PC-9 (cell line): ENCODE measurements at regions not wholly inside any gene's neighbourhood (a gene's known extent, or its start where the extent isn't known, plus 50 kb on each side); places are given as distances from the start of the nearest gene placed in this dataset.

Experiments used
- BruUV-seq: library from RNA; stranded (reverse); fragments of 400-500 nt; replicated peaks from 2 replicates; lab custom pipeline; 2021; lab: Mats Ljungman, UMichigan
- CTCF ChIA-PET: fragments of 300-600 bp; sonication (Branson Sonifier 250); formaldehyde crosslinking; loops from one replicate; lab custom pipeline; 2022; ENCODE audit warnings: antibody characterized with exemption; lab: Charles Lee
- POLR2A ChIA-PET: fragments of 300-600 bp; sonication (Branson Sonifier 250); formaldehyde crosslinking; loops from one replicate; lab custom pipeline; 2022; ENCODE audit warnings: antibody characterized with exemption; ENCODE audit not compliant: unreplicated experiment; lab: Charles Lee
- DNase-seq, 2 experiments: peaks; one replicate each; pipeline versions ENCODE4 v3.0.0 to v3.0.0-alpha.2; 2015 to 2022; ENCODE audit warnings: mixed read lengths in 1 of 2
- H2AFZ ChIP-seq: fragments of 200-600 bp; sonication (generic); 2 replicates; pipeline ENCODE4 v1.8.1; 2017; ENCODE audit warnings: antibody characterized with exemption
- H3F3A ChIP-seq: fragments of 200-600 bp; sonication (generic); 2 replicates; pipeline ENCODE4 v1.8.1; 2017; ENCODE audit warnings: antibody characterized with exemption, mild to moderate bottlenecking, low read depth; ENCODE audit not compliant: insufficient read depth
- H3K27ac ChIP-seq: fragments of 200-600 bp; sonication (generic); 2 replicates; pipeline ENCODE4 v1.6.1; 2016; ENCODE audit warnings: mixed run types
- H3K27me3 ChIP-seq: fragments of 200-600 bp; sonication (generic); 2 replicates; pipeline ENCODE4 v1.6.1; 2016; ENCODE audit warnings: low read depth, mixed run types; ENCODE audit not compliant: insufficient read depth
- H3K36me3 ChIP-seq: fragments of 200-600 bp; sonication (generic); 2 replicates; pipeline ENCODE4 v1.6.1; 2016; ENCODE audit warnings: low read depth, mixed run types
- H3K4me1 ChIP-seq: fragments of 200-600 bp; sonication (generic); replicated peaks from 2 replicates; pipeline ENCODE4 v1.6.1; 2016; ENCODE audit warnings: mixed run types; ENCODE audit not compliant: insufficient read depth
- H3K4me2 ChIP-seq: fragments of 200-600 bp; sonication (generic); 2 replicates; pipeline ENCODE4 v1.6.1; 2017; ENCODE audit warnings: mixed run types
- H3K4me3 ChIP-seq: fragments of 200-600 bp; sonication (generic); 2 replicates; pipeline ENCODE4 v1.6.1; 2016; ENCODE audit warnings: mixed run types
- H3K79me2 ChIP-seq: fragments of 200-600 bp; sonication (generic); 2 replicates; pipeline ENCODE4 v1.6.1; 2017; ENCODE audit warnings: low read depth, mixed run types
- H3K9me2 ChIP-seq: fragments of 200-600 bp; sonication (generic); 2 replicates; pipeline ENCODE4 v1.8.1; 2017; ENCODE audit warnings: mild to moderate bottlenecking; ENCODE audit not compliant: insufficient read depth
- H3K9me3 ChIP-seq: fragments of 200-600 bp; sonication (generic); 2 replicates; pipeline ENCODE4 v1.8.1; 2016; ENCODE audit warnings: low read depth; ENCODE audit not compliant: insufficient read depth
- H4K20me1 ChIP-seq: fragments of 200-600 bp; sonication (generic); 2 replicates; pipeline ENCODE4 v1.8.1; 2017; ENCODE audit not compliant: insufficient read depth
- CTCF ChIP-seq: fragments of 200-600 bp; sonication (generic); conservative IDR thresholded peaks from 2 replicates; pipeline ENCODE4 v1.6.1; 2017; ENCODE audit warnings: mixed run types, antibody characterized with exemption, mild to moderate bottlenecking, moderate library complexity
- EZH2 ChIP-seq: fragments of 200-600 bp; sonication (generic); IDR thresholded peaks from 2 replicates; pipeline ENCODE4 v1.8.0; 2017; ENCODE audit warnings: antibody characterized with exemption, low read depth
- intact Hi-C: fragments of 100-400 bp; cut with micrococcal nuclease; formaldehyde crosslinking; loops from one replicate; pipeline ENCODE4 v1.10.0; 2022; ENCODE audit not compliant: unreplicated experiment

- Histone ChIP-seq H3F3A (no peaks in the 10 kb centered on the region), H3K4me3 (no peak overlapping the region), H3K9me3 (no peaks in the 10 kb centered on the region), H4K20me1 (no peaks in the 10 kb centered on the region), H2AFZ (no peak overlapping the region), H3K79me2 (no peaks in the 10 kb centered on the region), H3K4me1 (no peaks in the 10 kb centered on the region), H3K9me2 (0 out of 2 replicates have a peak, but pooled peaks cover 4% of the 10 kb centered on the region), H3K36me3 (no peaks in the 10 kb centered on the region), H3K27me3 (no peaks in the 10 kb centered on the region), H3K4me2 (no peak overlapping the region), H3K27ac (no peak overlapping the region)
- TF ChIP-seq CTCF (no peak), EZH2 (no peak)
- intact Hi-C loops: no loop called here
- ChIA-PET CTCF (no interaction called here), POLR2A (no interaction called here)
- DNase-seq: no peak
- BruUV-seq: no TSS peak
These were observed 1204.6 kb downstream of the OTOL1 start for GRCh38 chr3:162701211-162701610.

GRCh38 chr3:162702768-162703385 is 1206.3 kb downstream of the OTOL1 start:
- Histone ChIP-seq H3K4me1 (no peaks in the 10 kb centered on the region), H3K4me3 (no peak overlapping the region), H2AFZ (no peak overlapping the region), H3K9me2 (0 out of 2 replicates have a peak, but pooled peaks cover 4% of the 10 kb centered on the region), H3K36me3 (no peaks in the 10 kb centered on the region), H4K20me1 (no peaks in the 10 kb centered on the region), H3K27ac (no peak overlapping the region), H3K27me3 (no peaks in the 10 kb centered on the region), H3K79me2 (no peaks in the 10 kb centered on the region), H3K9me3 (no peaks in the 10 kb centered on the region), H3F3A (no peaks in the 10 kb centered on the region), H3K4me2 (no peak overlapping the region)
- ChIA-PET CTCF (no interaction called here), POLR2A (no interaction called here)
- no peak for DNase-seq
- no TSS peak for BruUV-seq
- intact Hi-C loops: no loop called here
- TF ChIP-seq CTCF (no peak), EZH2 (no peak)

GRCh38 chr3:162704238-162704637 is 1207.6 kb downstream of the OTOL1 start:
- POLR2A ChIA-PET: no interaction called here
- Histone ChIP-seq H2AFZ (no peak overlapping the region; the same call in 1 of the 2 replicates), H4K20me1 (no peaks in the 10 kb centered on the region), H3K4me1 (no peaks in the 10 kb centered on the region), H3K27ac (no peak overlapping the region), H3F3A (no peaks in the 10 kb centered on the region), H3K9me3 (no peaks in the 10 kb centered on the region), H3K79me2 (no peaks in the 10 kb centered on the region), H3K36me3 (no peaks in the 10 kb centered on the region), H3K4me3 (no peak overlapping the region), H3K4me2 (no peak overlapping the region), H3K9me2 (0 out of 2 replicates have a peak, but pooled peaks cover 3% of the 10 kb centered on the region), H3K27me3 (no peaks in the 10 kb centered on the region)
- BruUV-seq: no TSS peak
- intact Hi-C loops: no loop called here
- TF ChIP-seq CTCF: no peak
- no peak for TF ChIP-seq EZH2
- CTCF ChIA-PET: no interaction called here
- no peak for DNase-seq
